Neural progenitor cell (in vitro differentiated cells): ENCODE measurements at regions not wholly inside any gene's neighbourhood (a gene's known extent, or its start where the extent isn't known, plus 50 kb on each side); places are given as distances from the start of the nearest gene placed in this dataset.

Experiments
- DNase-seq: peaks from one replicate; pipeline ENCODE4 v3.0.0-alpha.2; 2016; ENCODE audit warnings: low spot score
- H2AFZ ChIP-seq: fragments of 200-600 bp; sonication (generic); replicated peaks from 2 replicates; pipeline ENCODE4 v1.6.1; 2016; ENCODE audit warnings: antibody characterized with exemption
- H3F3A ChIP-seq: fragments of 200-600 bp; sonication (generic); 2 replicates; pipeline ENCODE4 v1.6.1; 2016; ENCODE audit warnings: antibody characterized with exemption, low read depth
- H3K27ac ChIP-seq: fragments of 200-600 bp; sonication (generic); 2 replicates; pipeline ENCODE4 v1.5.1; 2016; ENCODE audit warnings: mild to moderate bottlenecking
- H3K27me3 ChIP-seq: fragments of 200-600 bp; sonication (generic); 2 replicates; pipeline ENCODE4 v1.6.1; 2016; ENCODE audit warnings: mild to moderate bottlenecking, moderate library complexity
- H3K36me3 ChIP-seq: fragments of 200-600 bp; sonication (generic); 2 replicates; pipeline ENCODE4 v1.5.1; 2016
- H3K4me1 ChIP-seq: fragments of 200-600 bp; sonication (generic); 2 replicates; pipeline ENCODE4 v1.6.1; 2016; ENCODE audit warnings: mixed run types
- H3K4me2 ChIP-seq: fragments of 200-600 bp; sonication (generic); 2 replicates; pipeline ENCODE4 v1.6.1; 2016
- H3K4me3 ChIP-seq: fragments of 200-600 bp; sonication (generic); 2 replicates; pipeline ENCODE4 v1.5.1; 2016
- H3K79me2 ChIP-seq: fragments of 200-600 bp; sonication (generic); 2 replicates; pipeline ENCODE4 v1.6.1; 2016; ENCODE audit warnings: low read depth
- H3K9ac ChIP-seq: fragments of 200-600 bp; sonication (generic); 2 replicates; pipeline ENCODE4 v1.6.1; 2016
- H3K9me3 ChIP-seq: fragments of 200-600 bp; sonication (generic); 2 replicates; pipeline ENCODE4 v1.5.1; 2016; ENCODE audit warnings: low read depth
- H4K20me1 ChIP-seq: fragments of 200-600 bp; sonication (generic); 2 replicates; pipeline ENCODE4 v1.6.1; 2016; ENCODE audit warnings: low read depth
- H3K27ac Mint-ChIP-seq: 3 replicates; pipeline ENCODE4 v1.8.0; 2021; ENCODE audit warnings: mixed read lengths
- H3K27me3 Mint-ChIP-seq: 2 replicates; pipeline ENCODE4 v1.8.0; 2022; ENCODE audit warnings: low read depth, mild to moderate bottlenecking, inconsistent platforms, moderate library complexity, mixed read lengths; ENCODE audit not compliant: insufficient read depth
- H3K36me3 Mint-ChIP-seq: 3 replicates; pipeline ENCODE4 v1.8.0; 2021; ENCODE audit warnings: mixed read lengths
- H3K4me1 Mint-ChIP-seq: 3 replicates; pipeline ENCODE4 v1.8.0; 2021; ENCODE audit warnings: mixed read lengths
- H3K4me3 Mint-ChIP-seq: 3 replicates; pipeline ENCODE4 v1.8.0; 2021; ENCODE audit warnings: mild to moderate bottlenecking, moderate library complexity, mixed read lengths
- H3K9me3 Mint-ChIP-seq: 3 replicates; pipeline ENCODE4 v1.8.0; 2020; ENCODE audit warnings: mixed read lengths
- EZH2 ChIP-seq: fragments of 200-600 bp; sonication (generic); IDR thresholded peaks from 2 replicates; pipeline ENCODE4 v1.6.1; 2017; ENCODE audit warnings: antibody characterized with exemption, mild to moderate bottlenecking, moderate library complexity
- EZH2phosphoT487 ChIP-seq: fragments of 200-600 bp; sonication (generic); IDR thresholded peaks from 2 replicates; pipeline ENCODE4 v1.6.1; 2017; ENCODE audit warnings: antibody characterized with exemption
- TF ChIP-seq, protein P1 (sequence below): fragments of 200-600 bp; sonication (generic); IDR thresholded peaks from 2 replicates; pipeline ENCODE4 v1.5.1; 2017; ENCODE audit warnings: antibody characterized with exemption, mild to moderate bottlenecking

DNA sequence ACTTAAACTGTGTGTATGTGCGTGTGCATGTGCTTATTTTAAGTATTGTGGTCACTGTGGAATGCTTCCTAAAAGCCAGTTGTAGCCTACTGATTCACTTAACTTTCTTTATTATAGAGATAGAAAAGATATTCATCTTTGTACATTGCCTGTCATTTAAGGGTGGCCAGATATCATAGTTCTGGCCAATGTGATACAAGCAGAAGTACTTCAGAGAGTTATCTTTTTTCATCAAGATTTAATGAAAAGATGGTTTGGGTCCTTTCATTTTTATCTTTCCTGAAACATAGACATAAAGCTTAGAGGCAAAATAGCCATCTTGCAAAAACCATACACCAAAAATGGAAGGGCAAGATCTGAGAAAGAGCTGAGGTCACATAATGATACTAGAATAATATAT lies 744.7 kb upstream of the ADGRL3 start:
- Histone ChIP-seq H3K4me1 (no peaks in the 10 kb centered on the region), H4K20me1 (no peaks in the 10 kb centered on the region), H3K4me3 (no peak overlapping the region), H3K9me3 (no peaks in the 10 kb centered on the region), H3K79me2 (no peaks in the 10 kb centered on the region), H2AFZ (no peak overlapping the region), H3K27me3 (no peaks in the 10 kb centered on the region), H3K27ac (no peak overlapping the region), H3F3A (no peaks in the 10 kb centered on the region), H3K9ac (no peak overlapping the region), H3K4me2 (no peak overlapping the region), H3K36me3 (no peaks in the 10 kb centered on the region)
- H3K4me3 Mint-ChIP-seq: no peak overlapping the region
- no peak for TF ChIP-seq EZH2
- TF ChIP-seq, protein P1, sequence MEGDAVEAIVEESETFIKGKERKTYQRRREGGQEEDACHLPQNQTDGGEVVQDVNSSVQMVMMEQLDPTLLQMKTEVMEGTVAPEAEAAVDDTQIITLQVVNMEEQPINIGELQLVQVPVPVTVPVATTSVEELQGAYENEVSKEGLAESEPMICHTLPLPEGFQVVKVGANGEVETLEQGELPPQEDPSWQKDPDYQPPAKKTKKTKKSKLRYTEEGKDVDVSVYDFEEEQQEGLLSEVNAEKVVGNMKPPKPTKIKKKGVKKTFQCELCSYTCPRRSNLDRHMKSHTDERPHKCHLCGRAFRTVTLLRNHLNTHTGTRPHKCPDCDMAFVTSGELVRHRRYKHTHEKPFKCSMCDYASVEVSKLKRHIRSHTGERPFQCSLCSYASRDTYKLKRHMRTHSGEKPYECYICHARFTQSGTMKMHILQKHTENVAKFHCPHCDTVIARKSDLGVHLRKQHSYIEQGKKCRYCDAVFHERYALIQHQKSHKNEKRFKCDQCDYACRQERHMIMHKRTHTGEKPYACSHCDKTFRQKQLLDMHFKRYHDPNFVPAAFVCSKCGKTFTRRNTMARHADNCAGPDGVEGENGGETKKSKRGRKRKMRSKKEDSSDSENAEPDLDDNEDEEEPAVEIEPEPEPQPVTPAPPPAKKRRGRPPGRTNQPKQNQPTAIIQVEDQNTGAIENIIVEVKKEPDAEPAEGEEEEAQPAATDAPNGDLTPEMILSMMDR: no peak
- TF ChIP-seq EZH2phosphoT487: no peak
- H3K27me3 Mint-ChIP-seq: no peaks in the 10 kb centered on the region
- no peaks in the 10 kb centered on the region for H3K4me1 Mint-ChIP-seq
- no peak for DNase-seq
- no peaks in the 10 kb centered on the region for H3K9me3 Mint-ChIP-seq
- H3K27ac Mint-ChIP-seq: no peak overlapping the region
- H3K36me3 Mint-ChIP-seq: no peaks in the 10 kb centered on the region

DNA sequence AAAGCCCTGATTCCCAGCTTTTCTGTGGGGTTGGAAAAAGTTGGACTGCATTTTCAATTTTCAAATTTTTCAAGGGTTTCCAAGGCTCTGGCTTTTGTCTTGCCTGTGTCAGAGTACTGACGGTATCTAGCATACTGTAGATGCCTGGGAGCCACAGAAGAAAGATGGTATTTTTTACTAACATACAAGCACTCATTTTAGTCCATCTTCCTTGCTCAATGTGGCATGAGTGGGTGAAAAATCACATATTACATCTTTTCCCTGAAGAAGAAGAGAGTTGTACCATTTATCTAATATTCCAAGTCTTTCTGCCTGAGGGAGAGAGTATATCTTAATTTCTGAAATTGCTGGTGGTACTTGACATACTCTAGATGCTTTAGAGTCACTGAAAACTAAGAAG lies 738.6 kb upstream of the ADGRL3 start:
- TF ChIP-seq EZH2phosphoT487: no peak
- no peak for TF ChIP-seq EZH2
- TF ChIP-seq, protein P1: no peak
- Histone ChIP-seq H3K27ac (no peak overlapping the region), H3K4me1 (no peaks in the 10 kb centered on the region), H3K4me2 (no peak overlapping the region), H3K9me3 (no peaks in the 10 kb centered on the region), H2AFZ (no peak overlapping the region), H3K9ac (no peak overlapping the region), H3K79me2 (no peaks in the 10 kb centered on the region), H3F3A (no peaks in the 10 kb centered on the region), H3K27me3 (no peaks in the 10 kb centered on the region), H4K20me1 (no peaks in the 10 kb centered on the region), H3K36me3 (no peaks in the 10 kb centered on the region), H3K4me3 (no peak overlapping the region)
- H3K27ac Mint-ChIP-seq: no peak overlapping the region
- H3K9me3 Mint-ChIP-seq: peaks cover 13% of the 10 kb centered on the region
- no peaks in the 10 kb centered on the region for H3K4me1 Mint-ChIP-seq
- no peaks in the 10 kb centered on the region for H3K27me3 Mint-ChIP-seq
- no peak overlapping the region for H3K4me3 Mint-ChIP-seq
- no peak for DNase-seq
- no peaks in the 10 kb centered on the region for H3K36me3 Mint-ChIP-seq

DNA sequence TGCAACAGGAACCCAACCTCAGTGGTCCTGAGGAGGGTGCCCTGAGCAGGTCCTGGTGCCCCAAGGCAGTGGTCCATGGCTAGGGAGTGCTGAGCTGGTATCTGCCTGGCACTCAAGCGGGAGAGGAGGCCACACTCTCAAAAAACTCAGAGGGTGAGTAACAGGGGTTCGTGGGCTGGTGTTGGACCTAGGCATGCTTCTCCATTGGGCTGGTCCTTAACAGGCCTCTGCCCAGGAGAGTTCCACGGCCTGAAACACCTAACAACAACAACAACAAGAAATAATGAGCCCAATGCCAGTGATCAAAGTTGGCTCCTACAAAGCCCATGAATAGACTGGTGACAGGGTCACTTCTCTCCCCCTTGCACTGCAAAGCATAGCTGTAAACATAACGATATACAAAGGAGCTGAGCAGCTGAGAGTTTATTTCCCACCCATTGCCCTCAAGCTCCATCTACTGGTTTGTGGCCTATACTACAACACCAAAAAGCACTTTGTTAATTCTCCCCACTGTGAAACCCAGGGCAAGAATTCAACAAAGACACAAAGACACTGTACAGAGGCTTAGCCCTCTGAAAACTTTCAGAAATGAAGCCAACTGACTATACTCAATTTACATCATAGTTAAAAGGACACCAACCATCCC lies 736.1 kb upstream of the ADGRL3 start:
- H3F3A ChIP-seq: no peaks in the 10 kb centered on the region
- TF ChIP-seq, protein P1: peak; percentile 39
- TF ChIP-seq EZH2phosphoT487: no peak
- no peak overlapping the region for H2AFZ ChIP-seq
- no peaks in the 10 kb centered on the region for H3K36me3 ChIP-seq
- H3K4me1 ChIP-seq: no peaks in the 10 kb centered on the region
- H3K27ac ChIP-seq: no peak overlapping the region
- no peak overlapping the region for H3K4me2 ChIP-seq
- DNase-seq: peak; percentile 12
- Mint-ChIP-seq H3K27me3 (no peaks in the 10 kb centered on the region), H3K4me1 (no peaks in the 10 kb centered on the region), H3K9me3 (peaks cover 15% of the 10 kb centered on the region), H3K36me3 (no peaks in the 10 kb centered on the region), H3K27ac (no peak overlapping the region), H3K4me3 (no peak overlapping the region)
- H3K9me3 ChIP-seq: no peaks in the 10 kb centered on the region
- H4K20me1 ChIP-seq: no peaks in the 10 kb centered on the region
- H3K79me2 ChIP-seq: no peaks in the 10 kb centered on the region
- no peak overlapping the region for H3K9ac ChIP-seq
- H3K27me3 ChIP-seq: no peaks in the 10 kb centered on the region
- H3K4me3 ChIP-seq: no peak overlapping the region
